ENCODE measurements at regions not wholly inside any gene's neighbourhood (a gene's known extent, or its start where the extent isn't known, plus 50 kb on each side); places are given as distances from the start of the nearest gene placed in this dataset.
"Not testable (repeated sequence)": the region's sequence is repeated elsewhere in the genome, so short reads cannot be mapped to it uniquely, and the experiment has no call there.

- H3K9me3 ChIP-seq (ENCODE audit: control insufficient read depth, low read length); intact Hi-C loops (cut with DNase I); H3K27ac ChIP-seq (ENCODE audit: low read length); H3K27me3 ChIP-seq (ENCODE audit: control insufficient read depth, insufficient read depth); H3K4me3 ChIP-seq (ENCODE audit: low read length); H3K4me1 ChIP-seq (ENCODE audit: control insufficient read depth, insufficient read depth, low read length); ATAC-seq: not testable (repeated sequence)
- WGBS: 81% methylated on average over 1 of the region's 1 CpG
- DNase-seq: peak in 1 of 3 donors; percentile 22
These were observed 255.1 kb upstream of the DUSP10 start for GRCh38 chr1:221997012-221997411.

DNA sequence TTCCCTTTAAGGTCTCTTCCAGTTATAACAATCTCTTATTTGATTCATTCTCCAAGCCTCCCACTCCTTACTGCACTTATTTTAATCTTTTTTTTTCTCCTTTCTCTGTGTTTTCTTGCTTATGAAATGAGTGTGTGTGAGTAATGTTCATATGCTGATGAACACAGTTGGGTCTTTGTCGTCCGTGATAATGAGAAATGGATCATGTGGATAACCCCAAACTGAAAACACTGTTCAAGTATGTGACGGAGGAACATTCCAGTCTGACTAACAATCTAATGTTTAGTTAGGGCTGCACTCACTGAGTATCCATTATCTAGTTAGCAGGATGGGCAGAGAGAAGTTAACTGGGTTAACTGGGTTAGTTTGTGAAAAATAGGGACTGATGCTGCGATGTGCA is 253.1 kb upstream of the DUSP10 start:
- Histone ChIP-seq H3K27ac (ENCODE audit: low read length) (no peak overlapping the region), H3K4me3 (ENCODE audit: low read length) (no peak overlapping the region), H3K4me1 (ENCODE audit: control insufficient read depth, insufficient read depth, low read length) (no peaks in the 10 kb centered on the region), H3K9me3 (ENCODE audit: control insufficient read depth, low read length) (no peaks in the 10 kb centered on the region), H3K27me3 (ENCODE audit: control insufficient read depth, insufficient read depth) (no peaks in the 10 kb centered on the region)
- DNase-seq (no peak), ATAC-seq (peak in 1 of 2 donors; percentile 44)
- intact Hi-C loops (cut with DNase I): no loop called here
- WGBS: 63% methylated on average over 4 of the region's 4 CpGs

DNA sequence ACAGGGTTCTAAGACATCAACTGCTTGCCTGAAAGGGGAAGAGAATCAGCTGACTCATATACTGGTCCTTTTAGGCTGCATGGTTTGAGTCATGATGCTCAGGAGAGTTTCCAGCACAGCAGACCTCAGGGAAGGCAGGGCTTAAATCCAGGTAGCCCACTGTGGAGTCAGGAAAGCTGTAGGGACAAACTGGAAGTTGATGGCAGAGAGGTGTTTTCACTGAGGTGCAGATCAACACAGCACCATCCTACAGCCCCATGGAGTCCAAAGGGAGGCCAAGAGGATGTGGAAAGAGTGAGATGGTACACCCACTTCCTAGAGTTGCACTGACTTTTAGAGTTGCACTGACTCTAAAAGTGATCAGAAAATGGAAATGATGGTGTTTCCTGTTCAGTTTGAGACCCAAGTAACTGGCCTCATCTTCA is 252.4 kb upstream of the DUSP10 start:
- intact Hi-C loops (cut with DNase I): no loop called here
- Histone ChIP-seq H3K27me3 (ENCODE audit: control insufficient read depth, insufficient read depth) (no peaks in the 10 kb centered on the region), H3K4me1 (ENCODE audit: control insufficient read depth, insufficient read depth, low read length) (no peaks in the 10 kb centered on the region), H3K27ac (ENCODE audit: low read length) (no peak overlapping the region), H3K9me3 (ENCODE audit: control insufficient read depth, low read length) (no peaks in the 10 kb centered on the region), H3K4me3 (ENCODE audit: low read length) (no peak overlapping the region)
- ATAC-seq: no peak
- DNase-seq: no peak

GRCh38 chr1:221993444-221993948 is 251.6 kb upstream of the DUSP10 start:
- intact Hi-C loops (cut with DNase I): no loop called here
- Histone ChIP-seq H3K4me3 (ENCODE audit: low read length) (no peak overlapping the region), H3K4me1 (ENCODE audit: control insufficient read depth, insufficient read depth, low read length) (no peaks in the 10 kb centered on the region), H3K9me3 (ENCODE audit: control insufficient read depth, low read length) (no peaks in the 10 kb centered on the region), H3K27me3 (ENCODE audit: control insufficient read depth, insufficient read depth) (no peaks in the 10 kb centered on the region), H3K27ac (ENCODE audit: low read length) (no peak overlapping the region)
- no peak for DNase-seq
- ATAC-seq: no peak

DNA sequence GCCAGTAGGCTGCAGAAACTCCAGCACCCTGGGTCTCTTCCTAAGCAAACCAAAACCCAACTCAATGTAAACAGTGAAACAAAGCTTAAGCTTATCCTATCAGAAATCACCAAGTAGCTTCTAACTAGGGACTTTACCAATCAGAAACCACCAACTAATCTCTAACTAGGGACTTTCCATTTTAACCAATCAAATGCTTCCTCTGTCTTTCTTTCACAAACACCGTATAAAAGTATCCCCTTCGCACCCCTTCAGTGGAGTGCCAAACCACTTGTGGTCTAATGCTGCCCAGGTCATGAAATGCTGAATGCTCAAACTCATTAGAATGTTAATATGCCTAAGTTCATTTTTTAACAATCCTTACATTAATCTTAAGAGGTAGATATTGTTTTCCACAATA is 250.5 kb upstream of the DUSP10 start:
- intact Hi-C loops (cut with DNase I): no loop called here
- ATAC-seq (no peak), DNase-seq (no peak)
- 87% methylated on average over 2 of the region's 2 CpGs for WGBS
- no peak overlapping the region for H3K27ac ChIP-seq (ENCODE audit: low read length)
- H3K4me1 ChIP-seq (ENCODE audit: control insufficient read depth, insufficient read depth, low read length): no peaks in the 10 kb centered on the region
- H3K9me3 ChIP-seq (ENCODE audit: control insufficient read depth, low read length): no peaks in the 10 kb centered on the region
- no peak overlapping the region for H3K4me3 ChIP-seq (ENCODE audit: low read length)
- H3K27me3 ChIP-seq (ENCODE audit: control insufficient read depth, insufficient read depth): no peaks in the 10 kb centered on the region

DNA sequence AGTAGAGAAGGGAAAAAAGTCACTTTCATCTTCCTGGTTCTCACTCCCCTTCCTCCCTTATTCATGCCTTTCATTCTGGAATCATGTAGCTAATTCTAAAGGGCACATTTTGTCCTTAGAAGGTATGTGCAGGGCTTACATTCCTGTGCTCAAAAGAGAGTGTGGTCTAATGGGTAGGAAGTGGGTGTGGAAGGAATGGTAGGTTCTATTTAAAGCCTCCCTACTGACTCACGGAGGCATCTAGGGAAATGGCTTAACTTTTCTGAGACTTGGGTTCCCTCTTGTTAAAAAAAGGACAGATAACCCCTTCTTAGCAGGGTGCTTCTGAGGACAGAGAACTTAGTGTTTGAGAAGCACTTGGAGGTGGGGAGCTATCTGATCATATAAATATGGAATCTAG is 249.3 kb upstream of the DUSP10 start:
- DNase-seq (no peak), ATAC-seq (no peak)
- Histone ChIP-seq H3K4me1 (ENCODE audit: control insufficient read depth, insufficient read depth, low read length) (no peaks in the 10 kb centered on the region), H3K9me3 (ENCODE audit: control insufficient read depth, low read length) (no peaks in the 10 kb centered on the region), H3K4me3 (ENCODE audit: low read length) (no peak overlapping the region), H3K27ac (ENCODE audit: low read length) (no peak overlapping the region), H3K27me3 (ENCODE audit: control insufficient read depth, insufficient read depth) (no peaks in the 10 kb centered on the region)
- intact Hi-C loops (cut with DNase I): no loop called here
- WGBS: 45% methylated on average over 1 of the region's 1 CpG

DNA sequence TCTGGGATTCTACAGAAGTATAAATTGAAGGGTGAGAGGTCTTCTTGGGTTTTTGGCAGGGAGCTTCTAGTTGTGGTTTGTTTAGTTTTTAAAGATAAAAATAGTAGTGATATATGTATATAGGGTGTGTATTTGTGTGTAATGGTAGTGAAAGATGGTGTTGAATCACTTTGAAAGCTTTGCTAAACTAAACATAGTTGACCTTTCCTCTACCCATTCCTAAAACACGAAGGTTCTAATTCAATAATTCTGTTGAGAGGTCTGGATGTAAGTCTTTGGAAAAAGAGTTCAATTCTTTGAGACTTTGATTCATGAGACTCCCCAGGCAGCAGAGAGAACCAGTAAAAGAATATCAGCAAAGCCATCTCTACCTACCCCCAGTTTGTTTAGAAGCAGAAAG is 247.9 kb upstream of the DUSP10 start:
- intact Hi-C loops (cut with DNase I): no loop called here
- H3K4me1 ChIP-seq (ENCODE audit: control insufficient read depth, insufficient read depth, low read length): no peaks in the 10 kb centered on the region
- WGBS: 86% methylated on average over 1 of the region's 1 CpG
- H3K9me3 ChIP-seq (ENCODE audit: control insufficient read depth, low read length): no peaks in the 10 kb centered on the region
- H3K27ac ChIP-seq (ENCODE audit: low read length): no peak overlapping the region
- DNase-seq (no peak), ATAC-seq (no peak)
- no peak overlapping the region for H3K4me3 ChIP-seq (ENCODE audit: low read length)
- no peaks in the 10 kb centered on the region for H3K27me3 ChIP-seq (ENCODE audit: control insufficient read depth, insufficient read depth)

- intact Hi-C loops (cut with DNase I): no loop called here
- H3K9me3 ChIP-seq (ENCODE audit: control insufficient read depth, low read length): no peaks in the 10 kb centered on the region
- no peak for ATAC-seq
These were observed 246.9 kb upstream of the DUSP10 start for GRCh38 chr1:221988829-221989228.

DNA sequence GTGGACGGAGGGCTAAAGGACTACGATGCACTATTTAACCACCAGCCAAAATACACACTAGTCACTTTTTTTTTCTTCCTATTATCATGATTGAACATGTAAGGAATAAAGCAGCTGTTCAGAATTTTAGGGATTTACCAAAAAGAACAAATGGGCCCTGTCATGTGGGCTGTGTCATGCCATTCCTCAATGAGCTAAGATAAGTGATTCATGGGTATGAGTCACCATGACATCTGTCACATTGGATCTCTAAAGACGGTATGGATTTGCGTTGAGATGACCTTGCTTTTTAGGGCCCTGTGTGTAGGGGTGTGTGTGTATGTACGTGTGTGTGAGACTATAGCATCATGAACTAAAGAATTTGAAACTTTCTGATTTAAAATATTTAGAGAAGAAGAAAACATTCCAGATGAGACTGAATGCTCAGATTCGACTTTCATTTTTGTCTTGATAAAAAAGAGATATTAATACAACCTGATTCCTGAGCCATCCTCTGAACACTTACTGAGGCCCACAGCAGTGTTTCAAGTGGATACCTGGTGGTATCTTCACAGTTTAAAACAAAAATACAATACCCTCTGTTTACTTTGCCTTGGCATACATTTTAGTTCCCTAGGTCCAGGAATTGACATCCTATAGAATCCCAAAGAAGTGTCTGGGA is 246.1 kb upstream of the DUSP10 start:
- no peaks in the 10 kb centered on the region for H3K4me1 ChIP-seq (ENCODE audit: control insufficient read depth, insufficient read depth, low read length)
- no peaks in the 10 kb centered on the region for H3K9me3 ChIP-seq (ENCODE audit: control insufficient read depth, low read length)
- ATAC-seq: no peak
- no peak for DNase-seq
- WGBS: 55% methylated on average over 6 of the region's 6 CpGs
- no peak overlapping the region for H3K27ac ChIP-seq (ENCODE audit: low read length)
- no peaks in the 10 kb centered on the region for H3K27me3 ChIP-seq (ENCODE audit: control insufficient read depth, insufficient read depth)
- intact Hi-C loops (cut with DNase I): no loop called here
- H3K4me3 ChIP-seq (ENCODE audit: low read length): no peak overlapping the region

More at GRCh38 chr1:221988829-221989228, 246.9 kb upstream of the DUSP10 start:
- Histone ChIP-seq H3K4me3 (ENCODE audit: low read length) (no peak overlapping the region), H3K27ac (ENCODE audit: low read length) (no peak overlapping the region), H3K4me1 (ENCODE audit: control insufficient read depth, insufficient read depth, low read length) (no peaks in the 10 kb centered on the region), H3K27me3 (ENCODE audit: control insufficient read depth, insufficient read depth) (no peaks in the 10 kb centered on the region)
- DNase-seq: no peak

GRCh38 chr1:221983444-221983843 is 241.6 kb upstream of the DUSP10 start:
- no peaks in the 10 kb centered on the region for H3K9me3 ChIP-seq (ENCODE audit: control insufficient read depth, low read length)
- H3K27ac ChIP-seq (ENCODE audit: low read length): no peak overlapping the region
- no peak for ATAC-seq
- intact Hi-C loops (cut with DNase I): no loop called here
- no peaks in the 10 kb centered on the region for H3K4me1 ChIP-seq (ENCODE audit: control insufficient read depth, insufficient read depth, low read length)
- no peak overlapping the region for H3K4me3 ChIP-seq (ENCODE audit: low read length)
- no peak for DNase-seq
- no peaks in the 10 kb centered on the region for H3K27me3 ChIP-seq (ENCODE audit: control insufficient read depth, insufficient read depth)
- 80% methylated on average over 1 of the region's 1 CpG for WGBS

DNA sequence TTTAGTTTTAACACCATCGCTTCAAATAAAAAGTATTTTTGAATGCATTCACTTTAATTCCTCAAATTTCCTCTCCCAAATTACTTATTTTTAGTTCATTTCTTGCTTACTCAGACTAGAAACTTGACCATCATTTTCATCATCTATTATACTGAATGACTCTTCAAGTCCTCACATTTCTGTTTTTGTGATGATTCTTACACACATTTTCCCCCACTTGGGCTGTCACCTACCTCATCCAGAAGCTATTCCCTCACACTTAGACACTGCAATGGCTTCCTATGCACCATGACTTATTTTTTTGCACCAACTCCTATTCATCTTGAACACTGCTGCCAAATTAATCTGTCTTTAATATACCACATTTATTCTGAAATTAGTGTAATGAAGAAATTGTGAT is 239.6 kb upstream of the DUSP10 start:
- Histone ChIP-seq H3K4me1 (ENCODE audit: control insufficient read depth, insufficient read depth, low read length) (no peaks in the 10 kb centered on the region), H3K9me3 (ENCODE audit: control insufficient read depth, low read length) (no peaks in the 10 kb centered on the region), H3K27me3 (ENCODE audit: control insufficient read depth, insufficient read depth) (no peaks in the 10 kb centered on the region), H3K27ac (ENCODE audit: low read length) (no peak overlapping the region), H3K4me3 (ENCODE audit: low read length) (no peak overlapping the region)
- WGBS: 96% methylated on average over 1 of the region's 1 CpG
- no peak for ATAC-seq
- intact Hi-C loops (cut with DNase I): no loop called here
- DNase-seq: no peak

DNA sequence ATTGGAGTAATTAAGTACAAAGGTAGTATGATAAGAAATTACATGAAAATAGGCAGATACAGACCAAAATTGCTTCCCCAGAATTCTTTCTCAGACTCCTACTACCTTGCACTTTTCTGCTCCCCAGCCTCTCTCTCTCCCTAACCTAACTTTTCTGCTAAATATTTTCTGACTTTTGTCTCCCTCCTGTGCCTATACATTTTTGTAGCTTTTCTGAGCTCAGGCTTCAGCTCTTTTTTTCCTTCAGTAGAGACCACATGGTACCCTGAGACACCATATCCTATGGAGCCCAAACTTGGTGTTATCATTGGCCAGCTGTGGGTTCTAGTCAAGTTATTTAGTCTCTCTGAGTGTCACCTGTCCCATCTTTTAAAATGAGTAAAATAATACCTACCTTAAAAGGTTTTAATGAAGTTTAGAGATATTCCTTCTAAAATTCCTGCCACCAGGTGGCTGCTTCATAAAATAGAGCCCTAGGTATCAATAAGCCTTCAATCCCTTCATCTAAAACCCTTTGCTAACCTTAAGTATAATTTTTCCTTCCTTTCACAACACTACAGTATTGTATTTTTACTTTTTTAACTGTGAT is 237.6 kb upstream of the DUSP10 start:
- no peaks in the 10 kb centered on the region for H3K27me3 ChIP-seq (ENCODE audit: control insufficient read depth, insufficient read depth)
- no peaks in the 10 kb centered on the region for H3K4me1 ChIP-seq (ENCODE audit: control insufficient read depth, insufficient read depth, low read length)
- H3K4me3 ChIP-seq (ENCODE audit: low read length): no peak overlapping the region
- H3K9me3 ChIP-seq (ENCODE audit: control insufficient read depth, low read length): no peaks in the 10 kb centered on the region
- no peak for ATAC-seq
- H3K27ac ChIP-seq (ENCODE audit: low read length): no peak overlapping the region
- DNase-seq: no peak
- intact Hi-C loops (cut with DNase I): no loop called here
